Putamen (tissue), 1 donor: ENCODE measurements at regions not wholly inside any gene's neighbourhood (a gene's known extent, or its start where the extent isn't known, plus 50 kb on each side); places are given as distances from the start of the nearest gene placed in this dataset.
"Not testable (repeated sequence)": the region's sequence is repeated elsewhere in the genome, so short reads cannot be mapped to it uniquely, and the experiment has no call there.

Experiments used
- DNase-seq: peaks from one replicate; pipeline ENCODE4 v3.0.0-alpha.2; 2016; ENCODE audit warnings: low spot score

DNA sequence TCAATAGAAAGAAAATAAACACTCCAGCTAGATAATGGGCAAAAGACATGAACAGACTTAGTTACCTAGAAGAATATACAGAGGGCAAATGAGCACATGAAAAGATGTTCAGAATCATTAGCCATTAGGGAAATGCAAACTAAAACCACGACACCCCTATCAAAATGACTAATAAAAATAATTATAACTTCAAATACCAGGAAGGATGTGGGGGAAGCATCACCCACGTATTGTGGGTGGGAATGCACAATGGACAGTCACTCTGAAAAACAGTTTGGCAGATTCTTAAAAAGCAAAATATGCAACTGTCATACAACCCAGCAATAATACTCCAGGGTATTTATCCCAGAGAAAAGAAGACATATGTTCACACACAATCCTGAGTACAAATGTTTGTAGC is 92.6 kb downstream of the DLL1 start:
- no peak for DNase-seq

GRCh38 chr6:170193326-170193821 is 97.5 kb downstream of the DLL1 start:
- no peak for DNase-seq

- DNase-seq: no peak
Measured at GRCh38 chr6:170192905-170193304, 98.0 kb downstream of the DLL1 start.

GRCh38 chr6:170192101-170192500 is 98.8 kb downstream of the DLL1 start:
- not testable (repeated sequence) for DNase-seq

GRCh38 chr6:170190046-170190445 is 100.8 kb downstream of the DLL1 start:
- no peak for DNase-seq

DNA sequence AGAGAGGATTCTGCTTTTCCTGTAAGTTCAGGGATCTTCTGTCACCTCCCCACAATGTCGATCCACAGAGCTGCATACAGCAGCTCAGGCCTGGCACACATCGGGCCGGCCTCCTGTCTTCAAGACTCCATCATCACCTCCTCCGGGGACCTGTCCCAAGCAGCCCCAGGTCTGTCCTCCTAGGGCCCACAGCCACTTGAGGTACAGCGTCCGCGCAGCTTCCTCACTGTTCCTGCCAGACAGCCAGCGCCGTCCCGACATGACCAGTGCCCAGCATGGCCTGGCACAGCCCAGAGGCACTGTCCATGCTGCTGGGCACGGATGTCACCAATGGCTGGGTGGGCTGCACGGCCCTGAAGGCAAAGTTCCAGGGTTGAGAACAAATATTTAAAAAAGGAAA is 101.6 kb downstream of the DLL1 start:
- no peak for DNase-seq

DNA sequence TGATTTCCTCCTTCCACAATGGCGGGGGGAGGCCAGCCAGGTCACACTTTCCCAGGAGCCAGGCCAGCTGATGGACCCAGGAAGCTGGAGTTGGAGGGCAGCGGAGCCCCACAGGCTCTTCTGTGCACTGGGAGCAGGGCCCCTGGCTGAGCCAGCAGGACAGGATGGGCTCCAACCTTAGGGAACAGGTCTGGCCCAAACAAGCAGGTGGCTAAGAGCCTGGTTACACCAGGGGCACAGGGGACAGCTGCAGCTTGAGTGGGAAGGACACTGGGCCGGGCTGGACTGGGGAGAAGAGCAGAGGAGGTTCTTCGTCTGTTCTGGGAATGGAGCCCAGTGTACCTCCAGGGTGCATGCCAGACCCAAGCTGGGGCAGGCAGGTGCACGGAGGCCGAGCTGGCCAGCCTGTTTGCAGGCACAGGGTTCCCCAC is 102.3 kb downstream of the DLL1 start:
- DNase-seq: no peak

DNA sequence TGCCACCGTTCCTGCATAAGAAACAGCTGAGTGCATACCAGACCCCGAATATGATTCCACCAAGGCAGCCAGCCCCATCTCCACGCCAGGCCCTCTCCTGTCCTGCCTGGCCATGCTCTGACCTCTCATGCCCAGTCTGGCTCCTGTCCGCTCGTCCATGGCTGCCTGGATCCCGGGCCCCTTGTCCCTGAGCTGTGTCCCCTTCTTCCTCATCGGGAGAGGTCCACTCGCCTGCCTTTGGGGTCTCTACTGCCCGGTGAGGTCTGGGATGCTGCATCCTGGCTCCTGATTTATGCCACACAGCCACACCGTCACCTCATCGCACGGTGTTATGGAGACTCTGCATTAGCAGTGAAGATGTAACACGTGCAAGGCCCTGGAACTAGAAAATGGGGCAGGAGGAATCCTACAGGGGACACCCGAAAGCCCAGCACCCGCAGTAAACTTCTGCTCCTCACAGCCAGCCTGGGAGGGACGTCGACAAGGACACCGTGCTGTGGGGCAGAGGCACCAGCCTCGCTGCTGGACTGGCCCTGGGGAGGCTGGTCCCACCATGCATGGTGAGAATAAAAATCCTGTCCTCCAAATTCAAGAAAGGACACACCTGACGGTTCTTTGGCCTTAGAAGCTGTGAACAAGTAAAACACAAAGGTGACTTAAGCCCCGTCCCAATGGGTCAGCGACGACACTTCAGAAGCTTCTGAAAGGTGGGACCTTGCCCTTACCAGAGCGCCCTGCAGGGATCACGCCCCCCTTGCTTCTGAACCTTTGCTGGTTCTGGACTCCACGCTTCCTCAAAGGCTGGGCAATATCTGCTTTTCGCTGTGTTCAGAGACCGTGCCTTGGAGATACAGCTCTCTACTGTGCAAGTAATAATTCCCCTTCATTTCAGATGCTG is 103.0 kb downstream of the DLL1 start:
- DNase-seq: no peak

- DNase-seq: no peak
Measured at GRCh38 chr6:170186941-170187668, 103.8 kb downstream of the DLL1 start.

GRCh38 chr6:170186006-170186935 is 104.6 kb downstream of the DLL1 start:
- DNase-seq: no peak

DNA sequence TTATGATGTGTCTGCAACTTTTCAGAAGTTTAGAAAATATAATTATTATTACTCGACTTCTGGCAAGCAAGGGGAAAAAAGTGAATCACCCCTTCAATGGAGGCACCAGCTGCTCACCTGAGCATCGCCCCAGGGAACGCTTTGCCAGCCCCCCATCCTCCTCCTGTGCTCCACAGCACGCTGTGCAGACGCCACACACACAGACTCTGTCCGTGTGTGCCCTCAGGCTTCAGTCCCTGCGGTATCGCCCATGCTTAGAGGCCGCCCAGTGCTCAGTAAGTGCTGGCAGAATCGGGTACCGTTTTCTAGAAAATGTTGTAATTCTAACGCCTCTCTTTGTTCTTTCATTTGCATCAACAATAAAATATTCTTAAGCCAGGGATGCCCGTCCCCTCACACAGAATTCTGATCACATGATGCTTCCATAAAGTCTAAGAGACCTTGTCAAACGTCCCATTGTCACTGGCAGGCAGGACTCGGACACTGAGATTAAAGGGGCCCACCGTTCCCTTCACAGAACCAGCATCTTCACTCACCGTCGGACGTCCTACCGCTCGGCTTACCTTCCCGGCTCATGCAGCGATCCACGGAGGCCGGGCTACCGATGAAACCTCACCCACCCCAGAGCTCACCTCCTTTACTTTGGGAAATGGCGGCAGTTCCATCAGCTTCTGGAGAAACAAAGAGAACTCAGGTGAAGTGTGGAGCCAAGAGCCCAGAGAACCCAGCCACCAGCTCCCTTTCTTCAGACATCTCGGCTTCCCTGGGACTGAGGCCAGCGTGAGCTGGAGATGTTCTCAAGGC is 105.5 kb downstream of the DLL1 start:
- DNase-seq: peak; percentile 68

DNA sequence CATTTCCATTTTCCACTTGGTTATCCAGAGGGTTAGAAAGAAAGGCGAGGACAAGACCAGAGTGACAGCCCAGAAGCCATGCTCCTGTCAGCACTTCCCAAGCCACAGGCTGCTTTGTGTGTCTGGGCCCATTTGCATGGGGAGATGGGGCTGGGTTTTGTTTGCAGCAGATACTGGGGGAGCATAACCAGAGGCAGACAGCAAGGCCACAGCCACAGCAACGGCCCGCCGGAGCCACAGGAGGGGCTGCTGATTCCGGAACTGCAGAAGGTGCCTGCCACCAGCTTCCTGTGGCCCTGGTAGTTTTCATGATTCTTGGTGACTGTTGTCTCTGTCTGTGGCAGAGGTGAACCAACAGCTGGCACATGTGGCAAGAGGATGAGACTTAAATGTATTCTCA is 106.6 kb downstream of the DLL1 start:
- DNase-seq: no peak

- DNase-seq: no peak
Measured at GRCh38 chr6:170183521-170183920, 107.4 kb downstream of the DLL1 start.

DNA sequence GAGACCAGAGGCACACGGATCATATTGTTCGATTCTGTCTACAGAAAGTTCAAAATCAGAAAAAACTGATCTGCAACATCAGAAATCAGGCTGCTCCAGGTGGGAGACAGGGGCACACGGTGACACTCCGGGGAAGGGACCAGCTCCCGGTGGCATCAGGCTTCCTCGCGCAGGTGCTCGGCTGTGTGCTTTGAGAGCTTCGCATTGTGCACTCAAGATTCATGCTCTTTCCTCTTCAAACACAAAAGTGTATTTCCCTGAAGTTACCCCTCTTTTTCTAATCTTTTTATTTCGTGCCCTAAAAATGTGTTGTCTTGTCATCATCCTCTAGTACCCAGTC is 108.1 kb downstream of the DLL1 start:
- DNase-seq: no peak

GRCh38 chr6:170182093-170182780 is 108.6 kb downstream of the DLL1 start:
- DNase-seq: no peak

- DNase-seq: no peak
Measured at GRCh38 chr6:170181338-170181690, 109.6 kb downstream of the DLL1 start.

GRCh38 chr6:170180671-170181337 is 110.1 kb downstream of the DLL1 start:
- DNase-seq: no peak

GRCh38 chr6:170179616-170180324 is 111.1 kb downstream of the DLL1 start:
- DNase-seq: no peak
